ENCODE measurements at regions not wholly inside any gene's neighbourhood (a gene's known extent, or its start where the extent isn't known, plus 50 kb on each side); places are given as distances from the start of the nearest gene placed in this dataset.

GRCh38 chr1:14485285-14485684 lies 113.2 kb upstream of the KAZN start:
- TF ChIP-seq CTCF (conservative IDR thresholded peaks at IDR 0.05; ENCODE audit: low read depth, low read length) (no peak), EZH2 (IDR thresholded peaks at IDR 0.05; ENCODE audit: borderline replicate concordance, low read depth, low read length, poor library complexity, severe bottlenecking) (no peak)

Data from A673 (cell line).